Esophagus squamous epithelium (tissue), 5 donors: ENCODE measurements at regions not wholly inside any gene's neighbourhood (a gene's known extent, or its start where the extent isn't known, plus 50 kb on each side); places are given as distances from the start of the nearest gene placed in this dataset.

Source experiments
- DNase-seq: peaks from one replicate; lab custom pipeline; 2025; lab: John Stamatoyannopoulos, UW
- H3K27ac ChIP-seq, 4 donors: fragments of 200-600 bp; sonication (generic); one replicate each; pipeline ENCODE4 v1.5.1; 2016 to 2019; ENCODE audit warnings: mild to moderate bottlenecking in 1 of 4
- H3K27me3 ChIP-seq, 4 donors: fragments of 200-600 bp; sonication (generic); 1 replicate in 3 of 4; 2 replicates in 1 of 4; pipeline versions ENCODE4 v1.5.1 to v1.6.0; 2017 to 2021; ENCODE audit warnings: antibody characterized with exemption in 1 of 4
- H3K36me3 ChIP-seq, 3 donors: fragments of 200-600 bp; sonication (generic); one replicate each; pipeline ENCODE4 v1.5.1; 2016 to 2019
- H3K4me1 ChIP-seq, 3 donors: fragments of 200-600 bp; sonication (generic); one replicate each; pipeline ENCODE4 v1.5.1; 2017 to 2019
- H3K4me3 ChIP-seq, 4 donors: fragments of 200-600 bp; sonication (generic); 1 replicate in 3 of 4; 2 replicates in 1 of 4; pipeline ENCODE4 v1.5.1; 2016 to 2019; ENCODE audit warnings: mild to moderate bottlenecking in 2 of 4, moderate library complexity in 1 of 4
- H3K9me3 ChIP-seq, 3 donors: fragments of 200-600 bp; sonication (generic); one replicate each; pipeline ENCODE4 v1.5.1; 2016 to 2019
- POLR2A ChIP-seq, 4 donors: fragments of 450-650 bp; IDR thresholded peaks; one replicate each; pipeline ENCODE4 v1.6.1; 2017; ENCODE audit warnings: antibody characterized with exemption in 4 of 4, mild to moderate bottlenecking in 4 of 4, moderate library complexity in 3 of 4
- WGBS, 2 donors: methylation state at CpG; one replicate each; pipeline ENCODE4 v1.1.5; 2018; 5-methylcytosine and 5-hydroxymethylcytosine counted together
- intact Hi-C: fragments of 100-400 bp; cut with DNase I; formaldehyde crosslinking; loops from one replicate; pipeline ENCODE4 v1.15.0; 2022
- TF ChIP-seq, protein P1 (sequence below), 6 experiments: fragments of 450-650 bp in 4 of 6; fragments of 200-600 bp in 2 of 6; sonication (generic) in 2 of 6; IDR thresholded peaks; one replicate each; pipeline ENCODE4 v1.5.1; 2016 to 2019; ENCODE audit warnings: antibody characterized with exemption in 6 of 6, mild to moderate bottlenecking in 4 of 6, moderate library complexity in 4 of 6
- donor health status: DM: yes; HTN: yes; CAD: no.

DNA sequence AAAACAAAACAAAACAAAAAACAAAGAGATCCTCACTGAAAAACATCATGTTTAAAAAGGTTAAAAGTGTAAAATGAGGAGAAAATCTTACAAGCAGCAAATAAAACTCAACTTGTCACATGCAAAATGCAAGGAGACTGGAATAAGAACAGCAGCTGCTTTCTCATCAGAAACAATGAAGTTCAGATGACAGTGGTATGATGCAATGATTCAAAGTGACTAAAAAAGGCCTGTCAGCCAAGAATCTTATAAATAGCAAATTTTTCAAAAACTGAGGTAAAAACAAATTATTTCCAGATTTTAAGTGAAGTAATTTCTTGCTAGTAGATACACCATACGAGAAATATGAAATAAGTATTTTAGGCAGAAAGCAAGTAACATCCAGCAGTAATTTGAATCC is 68.6 kb upstream of the EPHA3 start:
- Histone ChIP-seq H3K9me3 (peaks cover 0 to 9% (median 0%) of the 10 kb centered on the region in 3 donors), H3K27me3 (no peaks in the 10 kb centered on the region), H3K4me1 (no peaks in the 10 kb centered on the region), H3K4me3 (no peak overlapping the region), H3K36me3 (no peaks in the 10 kb centered on the region), H3K27ac (no peak overlapping the region)
- DNase-seq, result no peak
- intact Hi-C loops, result no loop called here
- TF ChIP-seq, protein P1, sequence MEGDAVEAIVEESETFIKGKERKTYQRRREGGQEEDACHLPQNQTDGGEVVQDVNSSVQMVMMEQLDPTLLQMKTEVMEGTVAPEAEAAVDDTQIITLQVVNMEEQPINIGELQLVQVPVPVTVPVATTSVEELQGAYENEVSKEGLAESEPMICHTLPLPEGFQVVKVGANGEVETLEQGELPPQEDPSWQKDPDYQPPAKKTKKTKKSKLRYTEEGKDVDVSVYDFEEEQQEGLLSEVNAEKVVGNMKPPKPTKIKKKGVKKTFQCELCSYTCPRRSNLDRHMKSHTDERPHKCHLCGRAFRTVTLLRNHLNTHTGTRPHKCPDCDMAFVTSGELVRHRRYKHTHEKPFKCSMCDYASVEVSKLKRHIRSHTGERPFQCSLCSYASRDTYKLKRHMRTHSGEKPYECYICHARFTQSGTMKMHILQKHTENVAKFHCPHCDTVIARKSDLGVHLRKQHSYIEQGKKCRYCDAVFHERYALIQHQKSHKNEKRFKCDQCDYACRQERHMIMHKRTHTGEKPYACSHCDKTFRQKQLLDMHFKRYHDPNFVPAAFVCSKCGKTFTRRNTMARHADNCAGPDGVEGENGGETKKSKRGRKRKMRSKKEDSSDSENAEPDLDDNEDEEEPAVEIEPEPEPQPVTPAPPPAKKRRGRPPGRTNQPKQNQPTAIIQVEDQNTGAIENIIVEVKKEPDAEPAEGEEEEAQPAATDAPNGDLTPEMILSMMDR (IDR thresholded peaks at IDR 0.05), result no peak
- TF ChIP-seq POLR2A (IDR thresholded peaks at IDR 0.05), result no peak
- WGBS, 2 donors, result 0 to 36% methylated on average over 1 of the region's 1 CpG

DNA sequence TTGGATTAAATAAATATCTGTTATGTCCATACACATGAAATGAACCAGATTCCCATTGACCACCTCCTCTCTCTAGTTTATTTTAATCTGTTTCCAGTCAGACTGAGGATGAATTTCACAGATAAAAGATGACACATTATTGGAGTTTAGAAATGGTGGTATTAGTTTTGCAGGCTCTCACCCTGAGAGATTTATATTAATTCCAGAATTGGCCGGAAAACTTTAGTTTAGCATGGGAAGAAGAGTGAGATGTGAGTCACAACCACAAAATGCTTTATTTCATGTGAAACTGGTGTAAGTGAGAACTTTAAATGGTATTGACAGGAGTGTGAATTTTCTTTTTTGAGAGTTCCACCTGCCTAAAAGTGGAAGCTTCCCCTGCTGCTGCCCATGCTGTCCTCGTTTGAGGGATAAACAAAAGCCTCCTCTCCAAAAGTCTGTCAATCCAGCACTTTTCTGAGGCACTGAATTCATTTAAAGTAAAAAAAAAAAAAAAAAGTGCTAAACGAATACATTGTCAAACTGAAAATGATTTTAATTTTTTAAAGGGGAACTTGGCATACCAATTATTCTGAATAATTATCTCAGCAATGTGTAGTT is 65.1 kb upstream of the EPHA3 start:
- WGBS, 2 donors, result 35 to 36% methylated on average over 3 of the region's 3 CpGs
- no peak overlapping the region for H3K27ac ChIP-seq
- H3K27me3 ChIP-seq, result no peaks in the 10 kb centered on the region
- intact Hi-C loops, result no loop called here
- TF ChIP-seq, protein P1 (IDR thresholded peaks at IDR 0.05), result no peak
- TF ChIP-seq POLR2A (IDR thresholded peaks at IDR 0.05), result no peak
- H3K36me3 ChIP-seq, result no peaks in the 10 kb centered on the region
- H3K4me3 ChIP-seq, result no peak overlapping the region
- no peaks in the 10 kb centered on the region for H3K4me1 ChIP-seq
- no peak for DNase-seq
- no peaks in the 10 kb centered on the region for H3K9me3 ChIP-seq

DNA sequence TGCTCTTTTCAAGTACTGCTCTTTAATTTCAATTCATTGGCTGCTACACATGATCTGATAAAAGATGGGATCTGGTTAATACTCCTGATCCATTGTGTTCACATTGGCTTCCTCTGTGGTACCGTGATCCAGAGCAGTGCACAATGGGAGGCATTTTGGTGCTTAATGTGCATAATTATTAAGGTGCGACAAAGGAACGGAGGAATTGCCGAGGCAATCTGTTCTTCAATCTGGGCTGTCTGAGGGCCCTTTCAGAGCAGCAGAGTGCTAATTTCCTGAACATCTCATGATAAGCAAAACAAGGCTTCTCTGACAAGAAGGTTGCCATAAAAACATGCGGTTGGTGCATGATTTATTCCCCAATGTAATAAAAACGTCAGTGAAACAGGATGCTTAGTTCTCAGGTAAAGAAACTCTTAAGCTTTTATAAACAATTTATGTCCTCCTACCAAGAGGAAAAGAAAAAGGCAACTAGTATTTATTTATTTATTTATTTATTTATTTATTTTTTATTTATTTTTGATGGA is 64.0 kb upstream of the EPHA3 start:
- no peak for DNase-seq
- 62 to 73% methylated on average over 5 to 6 of the region's 6 CpGs for WGBS, 2 donors
- intact Hi-C loops, result no loop called here
- no peak overlapping the region for H3K4me3 ChIP-seq
- no peaks in the 10 kb centered on the region for H3K36me3 ChIP-seq
- no peak overlapping the region for H3K27ac ChIP-seq
- H3K27me3 ChIP-seq, result no peaks in the 10 kb centered on the region
- no peaks in the 10 kb centered on the region for H3K4me1 ChIP-seq
- TF ChIP-seq POLR2A (IDR thresholded peaks at IDR 0.05), result no peak
- TF ChIP-seq, protein P1 (IDR thresholded peaks at IDR 0.05), result no peak
- no peaks in the 10 kb centered on the region for H3K9me3 ChIP-seq

DNA sequence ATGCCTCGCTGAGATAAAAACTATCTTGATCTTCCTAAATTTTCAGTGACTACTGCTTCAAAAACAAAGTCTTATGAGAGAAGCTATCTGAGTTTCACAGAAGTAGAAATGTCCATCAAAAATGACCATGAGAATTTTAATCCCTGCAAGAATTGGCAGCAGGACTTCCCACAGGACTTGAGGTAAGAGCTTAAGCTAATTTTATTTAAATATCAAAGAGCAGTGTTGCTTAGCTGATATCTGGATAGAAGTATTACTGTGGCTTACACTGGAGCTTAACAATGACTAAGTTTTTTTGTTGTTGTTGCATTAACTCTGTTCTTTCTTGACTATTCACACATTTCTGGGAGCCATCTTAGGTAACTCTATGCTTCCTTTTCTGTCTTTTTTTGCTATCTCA is 60.8 kb upstream of the EPHA3 start:
- 67 to 76% methylated on average over 1 of the region's 1 CpG for WGBS, 2 donors
- no peak overlapping the region for H3K27ac ChIP-seq
- no peaks in the 10 kb centered on the region for H3K9me3 ChIP-seq
- H3K27me3 ChIP-seq, result no peaks in the 10 kb centered on the region
- TF ChIP-seq POLR2A (IDR thresholded peaks at IDR 0.05), result no peak
- TF ChIP-seq, protein P1 (IDR thresholded peaks at IDR 0.05), result no peak
- no peak overlapping the region for H3K4me3 ChIP-seq
- no peaks in the 10 kb centered on the region for H3K36me3 ChIP-seq
- DNase-seq, result no peak
- intact Hi-C loops, result no loop called here
- no peaks in the 10 kb centered on the region for H3K4me1 ChIP-seq

DNA sequence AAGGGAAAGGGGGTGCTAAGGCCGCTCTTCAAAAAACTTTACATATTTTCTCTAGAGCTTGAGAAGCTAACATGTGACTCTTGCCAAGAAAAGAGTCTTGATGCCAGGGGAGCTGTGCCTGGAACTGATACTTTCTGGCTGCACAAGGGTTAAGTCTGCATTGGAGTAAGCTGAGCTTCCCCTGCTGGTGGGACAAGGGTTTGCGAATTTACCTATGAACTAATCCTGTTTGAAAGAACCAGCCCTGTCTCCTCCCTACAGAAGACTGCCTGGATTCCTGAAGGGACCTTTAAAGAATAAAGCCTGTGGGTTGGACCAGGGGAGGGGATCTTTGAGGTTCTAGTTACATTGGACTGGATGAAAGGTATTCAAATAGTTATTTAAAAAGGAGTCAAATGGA is 58.3 kb upstream of the EPHA3 start:
- Histone ChIP-seq H3K4me1 (no peaks in the 10 kb centered on the region), H3K36me3 (no peaks in the 10 kb centered on the region), H3K9me3 (no peaks in the 10 kb centered on the region), H3K27ac (no peak overlapping the region), H3K4me3 (no peak overlapping the region), H3K27me3 (no peaks in the 10 kb centered on the region)
- no peak for DNase-seq
- intact Hi-C loops, result no loop called here
- TF ChIP-seq POLR2A (IDR thresholded peaks at IDR 0.05), result no peak
- TF ChIP-seq, protein P1 (IDR thresholded peaks at IDR 0.05), result no peak
- WGBS, 2 donors, result 59 to 63% methylated on average over 2 of the region's 2 CpGs
